SK-N-SH treated with all-trans-retinoic acid at 6 μM for 48 hours (cell line): ENCODE measurements at regions not wholly inside any gene's neighbourhood (a gene's known extent, or its start where the extent isn't known, plus 50 kb on each side); places are given as distances from the start of the nearest gene placed in this dataset.

ENCODE experiments used
- ARNTL ChIP-seq: fragments of 450-650 bp; formaldehyde crosslinking; IDR thresholded peaks from 2 replicates; pipeline ENCODE4 v1.5.0; 2020; ENCODE audit warnings: low read depth, mild to moderate bottlenecking, moderate library complexity, borderline replicate concordance
- CSDC2 ChIP-seq: fragments of 250-450 bp; sonication (Bioruptor Pico); IDR thresholded peaks from 2 replicates; pipeline ENCODE4 v1.5.0; 2020; ENCODE audit warnings: mild to moderate bottlenecking, moderate library complexity
- GLIS3 ChIP-seq: fragments of 250-450 bp; sonication (Bioruptor Pico); IDR thresholded peaks from 2 replicates; pipeline ENCODE4 v1.5.0; 2020; ENCODE audit warnings: mild to moderate bottlenecking, moderate library complexity
- ISL1 ChIP-seq: fragments of 250-450 bp; sonication (Bioruptor Pico); IDR thresholded peaks from 2 replicates; pipeline ENCODE4 v2.1.2; 2022; ENCODE audit warnings: mild to moderate bottlenecking, moderate library complexity
- OSR1 ChIP-seq: fragments of 250-450 bp; sonication (Bioruptor Pico); IDR thresholded peaks from 2 replicates; pipeline ENCODE4 v1.8.0; 2022; ENCODE audit warnings: moderate library complexity, mild to moderate bottlenecking, inconsistent platforms
- RARB ChIP-seq: fragments of 250-450 bp; sonication (Bioruptor Pico); IDR thresholded peaks from 2 replicates; pipeline ENCODE4 v1.8.0; 2021; ENCODE audit warnings: mild to moderate bottlenecking, moderate library complexity
- SNAI2 ChIP-seq: fragments of 250-450 bp; sonication (Bioruptor Pico); IDR thresholded peaks from 2 replicates; pipeline ENCODE4 v1.5.0; 2020; ENCODE audit warnings: mild to moderate bottlenecking, moderate library complexity
- ZC3H10 ChIP-seq: fragments of 250-450 bp; sonication (Bioruptor Pico); IDR thresholded peaks from 2 replicates; pipeline ENCODE4 v1.5.1; 2021; ENCODE audit warnings: mild to moderate bottlenecking, moderate library complexity
- ZFP3 ChIP-seq: fragments of 250-450 bp; sonication (Bioruptor Pico); IDR thresholded peaks from 2 replicates; pipeline ENCODE4 v1.5.0; 2020; ENCODE audit warnings: mild to moderate bottlenecking, moderate library complexity
- ZNF565 ChIP-seq: fragments of 450-650 bp; formaldehyde crosslinking; conservative IDR thresholded peaks from 2 replicates; pipeline ENCODE4 v1.5.0; 2020; ENCODE audit warnings: low read depth, mild to moderate bottlenecking, moderate library complexity
- TF ChIP-seq, protein P1 (sequence below): fragments of 250-450 bp; sonication (Bioruptor Pico); IDR thresholded peaks from 2 replicates; pipeline ENCODE4 v1.5.1; 2021; ENCODE audit warnings: mild to moderate bottlenecking, moderate library complexity
- TF ChIP-seq, protein P2 (sequence below): fragments of 250-450 bp; sonication (Bioruptor Pico); IDR thresholded peaks from 2 replicates; pipeline ENCODE4 v1.8.0; 2020; ENCODE audit warnings: mild to moderate bottlenecking, moderate library complexity, borderline replicate concordance

DNA sequence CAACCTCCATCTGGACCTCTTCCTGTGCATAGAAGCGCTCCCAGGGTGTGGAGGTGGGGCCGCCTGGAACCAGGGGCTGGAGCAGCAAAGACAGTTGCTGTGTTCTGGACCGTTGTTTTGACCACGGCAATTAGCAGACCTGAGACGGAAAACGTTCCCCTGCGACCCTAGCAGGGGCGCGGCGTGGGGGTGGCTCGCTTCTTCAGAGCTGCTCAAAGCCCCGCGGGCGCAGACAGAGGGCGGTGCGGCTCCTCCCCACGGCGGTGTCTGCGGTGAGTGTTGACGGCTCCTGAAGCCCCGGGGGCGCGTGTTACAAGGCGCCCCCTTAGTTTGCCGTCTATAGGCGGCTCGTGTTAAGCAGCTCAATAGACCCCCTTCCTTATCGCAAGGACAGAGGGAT is 79.2 kb downstream of the TRIML1 start:
- TF ChIP-seq CSDC2 (CRISPR knock-in tag) (no peak), GLIS3 (CRISPR knock-in tag) (no peak), ZC3H10 (CRISPR knock-in tag) (no peak), RARB (no peak), ZNF565 (CRISPR knock-in tag) (no peak), ISL1 (CRISPR knock-in tag) (no peak), OSR1 (CRISPR knock-in tag) (no peak), ARNTL (CRISPR knock-in tag) (no peak), ZFP3 (CRISPR knock-in tag) (no peak), SNAI2 (no peak)
- TF ChIP-seq, protein P1, sequence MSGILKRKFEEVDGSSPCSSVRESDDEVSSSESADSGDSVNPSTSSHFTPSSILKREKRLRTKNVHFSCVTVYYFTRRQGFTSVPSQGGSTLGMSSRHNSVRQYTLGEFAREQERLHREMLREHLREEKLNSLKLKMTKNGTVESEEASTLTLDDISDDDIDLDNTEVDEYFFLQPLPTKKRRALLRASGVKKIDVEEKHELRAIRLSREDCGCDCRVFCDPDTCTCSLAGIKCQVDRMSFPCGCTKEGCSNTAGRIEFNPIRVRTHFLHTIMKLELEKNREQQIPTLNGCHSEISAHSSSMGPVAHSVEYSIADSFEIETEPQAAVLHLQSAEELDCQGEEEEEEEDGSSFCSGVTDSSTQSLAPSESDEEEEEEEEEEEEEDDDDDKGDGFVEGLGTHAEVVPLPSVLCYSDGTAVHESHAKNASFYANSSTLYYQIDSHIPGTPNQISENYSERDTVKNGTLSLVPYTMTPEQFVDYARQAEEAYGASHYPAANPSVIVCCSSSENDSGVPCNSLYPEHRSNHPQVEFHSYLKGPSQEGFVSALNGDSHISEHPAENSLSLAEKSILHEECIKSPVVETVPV (CRISPR knock-in tag) = no peak
- TF ChIP-seq, protein P2, sequence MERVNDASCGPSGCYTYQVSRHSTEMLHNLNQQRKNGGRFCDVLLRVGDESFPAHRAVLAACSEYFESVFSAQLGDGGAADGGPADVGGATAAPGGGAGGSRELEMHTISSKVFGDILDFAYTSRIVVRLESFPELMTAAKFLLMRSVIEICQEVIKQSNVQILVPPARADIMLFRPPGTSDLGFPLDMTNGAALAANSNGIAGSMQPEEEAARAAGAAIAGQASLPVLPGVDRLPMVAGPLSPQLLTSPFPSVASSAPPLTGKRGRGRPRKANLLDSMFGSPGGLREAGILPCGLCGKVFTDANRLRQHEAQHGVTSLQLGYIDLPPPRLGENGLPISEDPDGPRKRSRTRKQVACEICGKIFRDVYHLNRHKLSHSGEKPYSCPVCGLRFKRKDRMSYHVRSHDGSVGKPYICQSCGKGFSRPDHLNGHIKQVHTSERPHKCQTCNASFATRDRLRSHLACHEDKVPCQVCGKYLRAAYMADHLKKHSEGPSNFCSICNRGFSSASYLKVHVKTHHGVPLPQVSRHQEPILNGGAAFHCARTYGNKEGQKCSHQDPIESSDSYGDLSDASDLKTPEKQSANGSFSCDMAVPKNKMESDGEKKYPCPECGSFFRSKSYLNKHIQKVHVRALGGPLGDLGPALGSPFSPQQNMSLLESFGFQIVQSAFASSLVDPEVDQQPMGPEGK (CRISPR knock-in tag) = no peak
